Adrenal gland (tissue), 5 donors: ENCODE measurements at regions not wholly inside any gene's neighbourhood (a gene's known extent, or its start where the extent isn't known, plus 50 kb on each side); places are given as distances from the start of the nearest gene placed in this dataset.

Experiments
- POLR2A ChIP-seq, 2 donors: fragments of 450-650 bp; IDR thresholded peaks; one replicate each; pipeline ENCODE4 v1.6.1; 2017; ENCODE audit warnings: antibody characterized with exemption in 2 of 2, mild to moderate bottlenecking in 2 of 2, moderate library complexity in 1 of 2
- TF ChIP-seq, protein P1 (sequence below), 6 experiments: fragments of 450-650 bp in 4 of 6; fragments of 200-600 bp in 2 of 6; sonication (generic) in 1 of 6; IDR thresholded peaks; 1 replicate in 5 of 6; 2 replicates in 1 of 6; pipeline versions ENCODE4 v1.5.1 to v1.8.0; 2016 to 2021; ENCODE audit warnings: antibody characterized with exemption in 6 of 6, mild to moderate bottlenecking in 2 of 6, moderate library complexity in 1 of 6
- donor health status: DM: no; HTN: no; CAD: no.

- TF ChIP-seq, protein P1, sequence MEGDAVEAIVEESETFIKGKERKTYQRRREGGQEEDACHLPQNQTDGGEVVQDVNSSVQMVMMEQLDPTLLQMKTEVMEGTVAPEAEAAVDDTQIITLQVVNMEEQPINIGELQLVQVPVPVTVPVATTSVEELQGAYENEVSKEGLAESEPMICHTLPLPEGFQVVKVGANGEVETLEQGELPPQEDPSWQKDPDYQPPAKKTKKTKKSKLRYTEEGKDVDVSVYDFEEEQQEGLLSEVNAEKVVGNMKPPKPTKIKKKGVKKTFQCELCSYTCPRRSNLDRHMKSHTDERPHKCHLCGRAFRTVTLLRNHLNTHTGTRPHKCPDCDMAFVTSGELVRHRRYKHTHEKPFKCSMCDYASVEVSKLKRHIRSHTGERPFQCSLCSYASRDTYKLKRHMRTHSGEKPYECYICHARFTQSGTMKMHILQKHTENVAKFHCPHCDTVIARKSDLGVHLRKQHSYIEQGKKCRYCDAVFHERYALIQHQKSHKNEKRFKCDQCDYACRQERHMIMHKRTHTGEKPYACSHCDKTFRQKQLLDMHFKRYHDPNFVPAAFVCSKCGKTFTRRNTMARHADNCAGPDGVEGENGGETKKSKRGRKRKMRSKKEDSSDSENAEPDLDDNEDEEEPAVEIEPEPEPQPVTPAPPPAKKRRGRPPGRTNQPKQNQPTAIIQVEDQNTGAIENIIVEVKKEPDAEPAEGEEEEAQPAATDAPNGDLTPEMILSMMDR (IDR thresholded peaks at IDR 0.05), result no peak
- no peak for TF ChIP-seq POLR2A (IDR thresholded peaks at IDR 0.05)
Measured at GRCh38 chr3:154799800-154800199, 280.3 kb upstream of the MME start.
